PC-3 (cell line): ENCODE measurements at regions not wholly inside any gene's neighbourhood (a gene's known extent, or its start where the extent isn't known, plus 50 kb on each side); places are given as distances from the start of the nearest gene placed in this dataset.

ENCODE experiments used
- ATAC-seq: fragments of 200-7000 bp; cut with Tn5 transposase; 2 replicates; pipeline ENCODE4 v1.9.1; 2020; ENCODE audit warnings: mild to moderate bottlenecking, moderate library complexity
- BruUV-seq: library from RNA; stranded (reverse); fragments of 400-500 nt; replicated peaks from 2 replicates; lab custom pipeline; 2021; lab: Mats Ljungman, UMichigan
- CTCF ChIA-PET: fragments of 300-600 bp; sonication (Branson Sonifier 250); formaldehyde crosslinking; loops from one replicate; lab custom pipeline; 2022; ENCODE audit warnings: antibody characterized with exemption; lab: Charles Lee
- POLR2A ChIA-PET: fragments of 300-600 bp; sonication (Branson Sonifier 250); formaldehyde crosslinking; loops from one replicate; lab custom pipeline; 2022; ENCODE audit warnings: antibody characterized with exemption; ENCODE audit not compliant: unreplicated experiment; lab: Charles Lee
- DNase-seq: peaks from one replicate; pipeline ENCODE4 v3.0.0-alpha.2; 2015
- H2AFZ ChIP-seq: fragments of 300-600 bp; sonication (generic); 2 replicates; pipeline ENCODE4 v1.6.0; 2016; ENCODE audit warnings: antibody characterized with exemption, low read length
- H3F3A ChIP-seq: fragments of 300-600 bp; sonication (generic); one replicate; pipeline ENCODE4 v1.6.0; 2017; ENCODE audit warnings: antibody characterized with exemption, low read length, control low read depth, mild to moderate bottlenecking; ENCODE audit not compliant: unreplicated experiment
- H3K27ac ChIP-seq: fragments of 300-600 bp; sonication (generic); 2 replicates; pipeline ENCODE4 v1.5.1; 2016; ENCODE audit warnings: mild to moderate bottlenecking, low read length
- H3K27me3 ChIP-seq: fragments of 300-600 bp; sonication (generic); 2 replicates; pipeline ENCODE4 v1.6.1; 2016; ENCODE audit warnings: low read length, mixed read lengths
- H3K36me3 ChIP-seq: fragments of 300-600 bp; sonication (generic); 2 replicates; pipeline ENCODE4 v1.6.1; 2016; ENCODE audit warnings: low read depth, mixed run types, low read length, mixed read lengths
- H3K4me1 ChIP-seq: fragments of 300-600 bp; sonication (generic); 2 replicates; pipeline ENCODE4 v1.5.1; 2016; ENCODE audit warnings: low read length; ENCODE audit not compliant: insufficient read depth
- H3K4me2 ChIP-seq: fragments of 300-600 bp; sonication (generic); 2 replicates; pipeline ENCODE4 v1.6.0; 2016; ENCODE audit warnings: low read length
- H3K4me3 ChIP-seq: fragments of 300-600 bp; sonication (generic); 2 replicates; pipeline ENCODE4 v1.5.1; 2016; ENCODE audit warnings: mild to moderate bottlenecking, low read length, mixed read lengths
- H3K79me2 ChIP-seq: fragments of 300-600 bp; sonication (generic); 2 replicates; pipeline ENCODE4 v1.6.1; 2017; ENCODE audit warnings: low read length, mixed read lengths
- H3K9ac ChIP-seq: fragments of 300-600 bp; sonication (generic); 2 replicates; pipeline ENCODE4 v1.6.0; 2016; ENCODE audit warnings: mild to moderate bottlenecking, low read length
- H3K9me2 ChIP-seq: fragments of 300-600 bp; sonication (generic); replicated peaks from 2 replicates; pipeline ENCODE4 v1.6.1; 2016; ENCODE audit warnings: mixed run types, low read length, mixed read lengths
- H3K9me3 ChIP-seq: fragments of 300-600 bp; sonication (generic); 2 replicates; pipeline ENCODE4 v1.6.1; 2016; ENCODE audit warnings: low read length, mixed read lengths
- H4K20me1 ChIP-seq: fragments of 300-600 bp; sonication (generic); 2 replicates; pipeline ENCODE4 v1.6.1; 2016; ENCODE audit warnings: low read length, mixed read lengths
- EZH2 ChIP-seq: fragments of 300-600 bp; sonication (generic); IDR thresholded peaks from one replicate; pipeline ENCODE4 v1.6.1; 2017; ENCODE audit warnings: antibody characterized with exemption, mild to moderate bottlenecking, low read length; ENCODE audit not compliant: unreplicated experiment
- EZH2phosphoT487 ChIP-seq: fragments of 300-600 bp; sonication (generic); IDR thresholded peaks from 2 replicates; pipeline ENCODE4 v1.6.1; 2018; ENCODE audit warnings: mild to moderate bottlenecking, antibody characterized with exemption, low read length, borderline replicate concordance
- intact Hi-C: fragments of 100-400 bp; cut with micrococcal nuclease; formaldehyde crosslinking; loops from 2 replicates; pipeline ENCODE4 v1.9.0; 2023
- TF ChIP-seq, protein P1 (sequence below): fragments of 300-600 bp; sonication (generic); conservative IDR thresholded peaks from 2 replicates; pipeline ENCODE4 v1.5.1; 2017; ENCODE audit warnings: antibody characterized with exemption, low read depth, mild to moderate bottlenecking, low read length

DNA sequence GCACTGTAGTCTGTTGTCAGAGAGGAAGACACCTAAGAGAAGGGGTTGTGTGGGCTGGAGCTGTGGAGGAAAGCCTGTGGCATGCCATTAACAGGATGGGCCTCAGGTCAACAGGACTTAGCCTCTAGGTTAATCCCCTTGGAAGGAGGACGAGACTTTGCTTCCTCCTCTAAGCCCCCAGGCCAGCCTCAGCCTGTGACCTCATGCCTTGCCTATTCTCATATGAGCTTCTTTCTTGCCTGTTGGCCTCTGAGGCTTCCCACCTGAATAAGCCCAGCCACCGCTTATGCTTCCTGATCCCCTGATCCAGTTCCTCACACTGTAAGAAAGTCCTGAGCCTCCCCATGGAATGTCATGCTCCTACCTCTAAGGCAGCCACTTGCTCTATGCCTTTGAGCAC is 52.2 kb upstream of the TBC1D21 start:
- Histone ChIP-seq H3K9me3 (no peaks in the 10 kb centered on the region), H3K4me3 (no peak overlapping the region), H3K79me2 (no peaks in the 10 kb centered on the region), H3K9ac (no peak overlapping the region), H3K36me3 (no peaks in the 10 kb centered on the region), H4K20me1 (no peaks in the 10 kb centered on the region), H3K9me2 (no peaks in the 10 kb centered on the region), H3K4me2 (no peak overlapping the region), H3K27ac (no peak overlapping the region), H3K4me1 (no peaks in the 10 kb centered on the region), H2AFZ (no peak overlapping the region), H3F3A (no peaks in the 10 kb centered on the region), H3K27me3 (peaks cover 50% of the 10 kb centered on the region)
- BruUV-seq, result no TSS peak
- ChIA-PET CTCF (no interaction called here), POLR2A (no interaction called here)
- no peak for TF ChIP-seq EZH2phosphoT487
- no peak for TF ChIP-seq EZH2
- TF ChIP-seq, protein P1, sequence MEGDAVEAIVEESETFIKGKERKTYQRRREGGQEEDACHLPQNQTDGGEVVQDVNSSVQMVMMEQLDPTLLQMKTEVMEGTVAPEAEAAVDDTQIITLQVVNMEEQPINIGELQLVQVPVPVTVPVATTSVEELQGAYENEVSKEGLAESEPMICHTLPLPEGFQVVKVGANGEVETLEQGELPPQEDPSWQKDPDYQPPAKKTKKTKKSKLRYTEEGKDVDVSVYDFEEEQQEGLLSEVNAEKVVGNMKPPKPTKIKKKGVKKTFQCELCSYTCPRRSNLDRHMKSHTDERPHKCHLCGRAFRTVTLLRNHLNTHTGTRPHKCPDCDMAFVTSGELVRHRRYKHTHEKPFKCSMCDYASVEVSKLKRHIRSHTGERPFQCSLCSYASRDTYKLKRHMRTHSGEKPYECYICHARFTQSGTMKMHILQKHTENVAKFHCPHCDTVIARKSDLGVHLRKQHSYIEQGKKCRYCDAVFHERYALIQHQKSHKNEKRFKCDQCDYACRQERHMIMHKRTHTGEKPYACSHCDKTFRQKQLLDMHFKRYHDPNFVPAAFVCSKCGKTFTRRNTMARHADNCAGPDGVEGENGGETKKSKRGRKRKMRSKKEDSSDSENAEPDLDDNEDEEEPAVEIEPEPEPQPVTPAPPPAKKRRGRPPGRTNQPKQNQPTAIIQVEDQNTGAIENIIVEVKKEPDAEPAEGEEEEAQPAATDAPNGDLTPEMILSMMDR, result no peak
- DNase-seq (no peak), ATAC-seq (no peak)
- intact Hi-C loops, result no loop called here

GRCh38 chr15:73822998-73823397 is 50.4 kb upstream of the TBC1D21 start:
- Histone ChIP-seq H3K4me2 (no peak overlapping the region), H3K27ac (no peak overlapping the region), H3K27me3 (peaks cover 61% of the 10 kb centered on the region), H3K79me2 (no peaks in the 10 kb centered on the region), H3K4me3 (no peak overlapping the region), H3K9me2 (no peaks in the 10 kb centered on the region), H4K20me1 (no peaks in the 10 kb centered on the region), H3K9me3 (no peaks in the 10 kb centered on the region), H3F3A (no peaks in the 10 kb centered on the region), H3K36me3 (no peaks in the 10 kb centered on the region), H3K4me1 (no peaks in the 10 kb centered on the region), H3K9ac (no peak overlapping the region), H2AFZ (no peak overlapping the region)
- BruUV-seq, result no TSS peak
- TF ChIP-seq EZH2 (no peak), EZH2phosphoT487 (no peak)
- TF ChIP-seq, protein P1, result no peak
- ChIA-PET CTCF (no interaction called here), POLR2A (interaction anchor here (0.7 kb wide), 1 partner anchor 115 kb away, joined by 3 read pairs; no protein-coding TSS in a partner anchor)
- peak; percentile 34 for DNase-seq
- intact Hi-C loops, result no loop called here
- no peak for ATAC-seq
